NCI-H2029 treated with DMSO at 0.1 percent for 48 hours (cell line): ENCODE measurements at regions not wholly inside any gene's neighbourhood (a gene's known extent, or its start where the extent isn't known, plus 50 kb on each side); places are given as distances from the start of the nearest gene placed in this dataset.
"Not testable (repeated sequence)": the region's sequence is repeated elsewhere in the genome, so short reads cannot be mapped to it uniquely, and the experiment has no call there.

Experiments used
- DNase-seq: peaks from one replicate; lab custom pipeline; 2025; lab: John Stamatoyannopoulos, UW

DNA sequence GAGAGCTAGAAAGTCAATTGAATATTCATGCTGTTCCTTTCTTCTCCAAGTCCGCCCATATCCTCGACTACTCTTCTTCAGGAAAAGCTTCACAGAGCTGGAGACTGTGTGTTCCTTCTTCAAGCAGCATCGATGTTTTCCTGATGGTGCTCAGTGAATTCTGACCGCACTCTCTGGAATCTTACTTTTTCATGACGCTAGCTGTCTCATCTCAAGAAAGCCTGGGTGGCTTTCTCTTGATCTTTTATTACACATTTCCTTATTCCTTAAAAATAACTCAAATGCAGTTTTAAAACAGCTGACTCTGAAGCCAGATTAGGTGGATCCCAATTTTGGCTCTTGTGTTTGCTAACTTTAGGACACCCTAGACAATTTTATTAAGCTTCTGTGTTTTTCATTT is 1245.1 kb upstream of the LRRTM1 start:
- DNase-seq: no peak

DNA sequence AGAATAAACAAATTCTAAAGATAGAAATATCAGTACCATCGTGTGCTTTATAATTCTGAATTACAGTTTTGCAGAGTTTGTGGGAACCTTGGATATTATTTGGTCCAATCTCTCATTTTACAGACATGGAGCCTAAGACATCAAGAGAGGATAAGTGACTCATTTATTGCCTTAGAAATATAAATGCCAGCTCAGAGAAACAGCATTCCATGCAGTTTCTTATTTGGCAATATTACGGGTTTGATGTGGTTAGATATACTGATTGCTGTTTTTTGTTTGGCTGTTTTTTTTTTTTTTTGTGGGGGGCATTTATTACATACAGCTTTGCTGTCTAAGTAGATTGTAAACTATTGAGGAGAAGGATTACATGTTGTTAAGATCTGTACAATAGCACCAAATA is 1241.1 kb upstream of the LRRTM1 start:
- no peak for DNase-seq

DNA sequence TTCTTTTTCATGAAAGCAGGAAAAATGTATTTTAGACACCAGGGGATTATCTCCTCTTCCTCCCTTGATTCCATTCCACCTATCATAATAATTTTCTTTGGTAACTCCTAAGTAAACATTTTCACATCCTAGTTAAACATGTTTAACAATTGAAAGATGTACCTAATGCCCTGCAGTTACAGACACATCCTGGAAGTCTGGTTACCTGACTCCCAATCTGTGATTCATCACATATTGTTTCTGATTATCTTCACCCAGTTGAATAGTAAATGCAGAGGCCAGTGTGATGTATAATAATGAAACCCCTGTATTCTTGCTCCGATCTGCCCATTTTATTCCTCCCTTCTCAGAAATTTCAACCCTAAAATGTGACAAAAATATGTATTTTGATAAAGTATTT is 1237.6 kb upstream of the LRRTM1 start:
- DNase-seq: no peak

DNA sequence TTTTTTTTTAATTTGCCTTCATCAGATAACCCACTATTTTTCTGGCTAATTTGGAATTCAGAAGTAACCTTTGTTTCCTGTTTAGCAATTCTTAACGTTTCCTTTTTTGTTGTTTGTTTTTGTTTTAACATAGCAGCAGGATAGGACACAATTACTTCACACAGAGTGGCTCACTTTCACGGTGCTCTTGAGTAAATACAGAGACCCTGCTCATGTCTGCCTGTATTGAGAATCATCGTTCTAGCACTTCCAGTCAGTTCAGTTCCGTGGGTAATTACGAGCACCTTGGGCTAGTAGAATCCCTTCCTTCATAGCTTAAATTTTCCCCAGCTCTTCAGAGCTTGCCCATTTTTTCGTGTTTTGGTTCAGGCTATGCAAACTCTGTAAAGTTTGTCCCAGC is 1225.4 kb upstream of the LRRTM1 start:
- DNase-seq: no peak

DNA sequence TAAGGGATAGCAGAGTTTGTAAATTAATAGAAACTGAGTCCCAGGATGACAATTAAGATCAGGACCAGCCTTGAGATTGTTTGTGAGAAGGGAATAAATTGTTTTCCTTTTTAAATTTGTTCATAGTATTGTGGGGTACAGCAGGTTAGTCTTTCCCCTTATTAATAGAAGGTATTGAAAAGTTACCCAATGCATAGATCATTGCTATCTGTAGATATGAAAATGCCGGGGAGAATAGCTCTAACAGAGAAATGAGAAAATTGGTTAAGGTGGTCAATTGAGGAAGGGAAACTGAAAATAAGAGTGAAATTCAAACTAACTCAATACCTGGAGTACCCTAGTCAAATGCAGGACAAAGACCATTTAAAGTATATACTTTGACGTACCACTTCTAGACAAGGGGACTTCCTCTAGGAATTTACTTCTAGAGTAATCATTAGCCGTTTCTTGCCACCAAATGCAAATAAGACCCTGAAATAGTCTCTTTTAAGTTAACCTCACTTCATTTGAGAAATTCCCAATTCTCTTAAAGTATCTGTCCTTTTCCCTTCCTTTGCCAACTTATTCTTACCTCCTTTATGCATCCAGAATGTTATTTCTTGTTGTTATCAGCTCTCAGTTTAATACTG is 1224.4 kb upstream of the LRRTM1 start:
- no peak for DNase-seq

DNA sequence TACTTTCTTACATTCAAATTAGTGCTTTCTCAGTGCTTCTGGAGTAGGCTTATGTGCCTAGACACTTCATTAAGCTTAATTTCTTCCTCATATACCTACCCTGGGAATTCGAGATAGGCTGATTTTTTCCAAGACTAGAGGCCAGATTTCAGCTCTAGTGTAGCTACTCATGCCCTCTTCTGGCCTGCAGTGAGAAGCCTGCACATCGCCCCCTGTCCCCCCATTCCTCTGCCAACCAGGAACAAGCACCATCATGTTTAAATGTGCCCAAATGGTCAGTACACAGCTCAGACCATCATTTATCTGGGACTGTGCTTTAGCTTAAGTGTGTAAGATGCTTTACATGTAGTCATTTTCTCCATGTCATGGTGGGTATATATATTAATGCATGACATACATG is 1218.8 kb upstream of the LRRTM1 start:
- DNase-seq: no peak

DNA sequence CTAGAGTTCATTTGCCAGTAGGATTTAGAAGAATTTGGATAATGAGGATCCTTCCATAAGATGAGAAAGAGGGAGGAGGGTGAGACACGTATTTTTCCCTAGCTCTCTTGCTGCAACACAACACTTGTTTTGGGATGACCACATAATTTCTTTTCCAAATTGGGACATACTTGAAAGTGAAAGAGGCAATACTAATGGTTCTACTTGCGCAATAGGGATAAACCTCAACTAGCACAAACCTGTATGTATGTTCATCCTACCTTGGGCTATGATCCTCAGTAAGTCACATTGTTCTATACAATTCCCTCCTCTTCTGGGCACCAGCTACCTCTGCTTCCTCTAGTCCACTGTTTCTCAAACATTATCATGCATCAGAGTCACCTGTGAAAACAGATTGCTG is 1208.8 kb upstream of the LRRTM1 start:
- DNase-seq: no peak

DNA sequence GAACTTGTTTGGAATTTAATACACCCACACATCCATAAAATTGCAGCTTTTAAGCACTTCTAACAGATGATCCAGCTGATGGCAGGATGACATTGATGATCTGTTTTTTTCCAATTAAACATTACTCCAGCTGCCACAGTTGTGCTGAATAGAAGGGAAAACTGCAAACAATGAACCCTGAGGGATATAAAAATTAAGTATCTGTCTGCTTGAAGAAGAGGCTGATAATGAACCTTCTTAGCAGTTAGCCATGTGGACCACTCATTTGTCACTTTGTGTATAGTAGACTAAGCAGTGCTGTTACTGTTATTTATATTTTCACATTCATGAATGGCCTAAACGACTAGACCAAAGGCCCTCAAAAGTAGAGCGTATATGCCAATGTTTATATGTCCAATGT is 1201.0 kb upstream of the LRRTM1 start:
- no peak for DNase-seq

DNA sequence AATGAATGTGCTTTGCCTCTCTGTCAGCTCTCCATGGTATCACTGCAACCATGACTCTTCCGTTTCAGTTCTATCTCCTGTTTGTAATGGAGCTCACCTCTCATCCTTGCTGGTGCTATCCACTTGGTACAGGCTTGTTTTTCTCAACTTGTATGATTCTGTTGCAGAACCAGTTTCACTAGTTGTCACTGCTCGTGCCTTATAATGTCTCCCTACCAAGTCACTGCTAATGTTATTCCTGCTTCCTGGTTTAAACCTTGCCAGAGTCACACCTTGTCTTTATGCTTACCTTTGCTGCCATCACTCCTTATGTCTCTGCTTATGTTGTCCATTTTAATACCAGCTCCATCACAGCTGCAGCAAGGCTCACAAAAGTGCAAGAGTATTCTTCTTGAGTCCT is 1191.0 kb upstream of the LRRTM1 start:
- DNase-seq: no peak

DNA sequence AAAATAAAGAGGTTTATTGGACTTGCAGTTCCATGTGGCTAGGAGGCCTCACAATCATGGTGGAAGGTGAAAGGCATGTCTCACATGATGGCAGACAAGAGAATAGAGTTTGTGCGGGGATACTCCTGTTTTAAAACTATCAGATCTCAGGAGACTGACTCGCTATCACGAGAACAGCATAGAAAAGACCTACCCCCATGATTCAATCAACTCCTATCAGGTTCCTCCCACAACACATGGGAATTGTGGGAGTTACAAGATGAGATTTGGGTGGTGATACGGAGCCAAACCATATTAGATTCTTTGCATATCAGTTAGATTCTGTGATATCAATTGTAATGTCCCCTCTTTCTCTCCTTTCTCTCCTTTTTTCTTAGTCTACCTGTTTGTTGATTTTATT is 1178.7 kb upstream of the LRRTM1 start:
- no peak for DNase-seq

DNA sequence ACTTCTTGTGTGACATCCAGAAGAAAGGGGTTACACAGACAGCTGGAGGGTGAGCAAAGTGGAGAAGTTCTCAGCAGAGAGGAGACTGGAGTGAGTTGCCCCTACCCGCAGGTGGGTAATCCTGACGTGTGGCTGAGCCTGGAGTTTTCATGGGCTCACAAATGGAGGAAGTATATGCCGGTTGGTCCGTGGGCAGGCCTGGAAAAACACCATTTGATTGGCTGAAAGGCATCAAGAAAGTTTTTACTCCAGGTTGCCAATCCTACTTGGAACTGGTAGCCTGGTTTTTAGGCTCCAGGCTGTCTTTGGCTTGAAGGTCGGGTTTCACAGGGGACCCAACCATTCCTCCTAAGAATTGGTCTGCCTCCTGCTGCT is 1177.4 kb upstream of the LRRTM1 start:
- DNase-seq: peak; percentile 72

DNA sequence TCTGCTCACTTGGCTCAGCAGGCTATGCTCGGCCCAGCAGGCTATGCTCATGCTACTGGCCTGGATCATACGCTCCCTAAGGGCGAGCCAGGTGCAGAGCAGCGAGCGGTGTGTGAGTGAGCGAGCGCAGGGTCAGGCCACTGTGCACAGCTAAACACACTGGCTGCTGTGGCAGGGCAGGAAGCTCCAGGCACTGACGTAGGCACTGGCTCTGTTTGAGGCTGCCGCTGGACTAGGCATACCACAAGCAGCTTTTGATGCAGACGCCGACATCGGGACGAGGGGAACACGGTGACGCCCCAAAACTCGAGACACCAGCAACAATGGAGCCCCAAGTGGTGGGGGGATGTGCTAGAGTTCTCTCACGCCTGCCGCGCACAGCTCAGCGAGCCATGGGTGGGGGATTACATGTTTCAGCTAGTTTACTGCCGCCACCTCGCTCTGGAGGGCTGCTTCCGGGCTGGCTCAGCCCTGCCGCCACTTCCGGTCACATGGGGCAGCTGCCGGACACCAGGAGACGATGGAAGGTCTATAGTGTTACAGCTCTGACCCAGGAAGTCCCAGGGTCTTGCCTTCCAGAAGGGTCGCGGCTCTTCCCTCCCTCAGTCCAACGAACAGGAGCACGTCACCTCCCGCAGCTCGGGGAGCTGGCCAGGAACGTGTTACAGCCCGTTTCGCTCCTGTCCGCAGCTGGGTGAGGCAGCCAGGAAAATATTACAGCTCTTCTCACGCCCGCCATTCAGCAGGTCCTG is 1176.9 kb upstream of the LRRTM1 start:
- peak; percentile 77 for DNase-seq

DNA sequence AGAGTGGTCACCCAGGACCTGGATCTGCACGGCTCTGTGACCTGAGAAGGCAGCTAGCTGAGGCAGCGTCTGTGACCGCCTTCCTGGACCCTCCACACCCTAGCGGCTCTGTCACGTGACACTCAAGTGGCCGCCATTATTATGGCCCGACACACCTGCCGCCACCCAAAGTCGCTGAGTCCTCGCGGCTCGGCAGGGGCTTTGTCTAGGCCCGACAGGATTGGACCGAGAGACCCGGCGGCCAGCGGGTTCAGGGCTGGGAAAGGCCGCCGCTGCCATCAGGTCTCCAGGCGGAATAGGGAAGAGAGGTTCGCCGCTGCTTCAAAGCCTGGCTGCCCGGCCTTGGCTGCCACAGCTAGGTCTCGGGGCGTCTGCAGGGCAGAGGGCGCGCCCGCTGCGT is 1162.5 kb upstream of the LRRTM1 start:
- DNase-seq: no peak

DNA sequence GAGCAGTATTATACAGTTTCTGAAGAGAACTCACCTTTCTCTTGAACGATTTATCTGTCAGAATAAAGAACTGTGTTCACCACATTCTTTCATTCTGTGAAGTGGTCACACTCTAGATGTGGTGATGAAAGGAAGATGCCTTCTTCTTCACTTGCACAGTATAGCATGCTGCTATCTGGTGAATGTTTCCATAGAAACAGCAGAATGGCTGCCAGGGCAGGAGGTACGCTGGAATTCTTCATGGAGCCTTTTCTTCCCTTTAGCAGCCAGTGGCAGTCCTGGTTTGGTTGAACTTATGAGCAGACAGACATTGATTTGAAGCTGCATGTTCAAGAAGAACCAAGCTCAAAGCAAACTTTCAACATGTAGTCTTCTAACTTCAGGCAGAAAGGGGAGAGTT is 1157.9 kb upstream of the LRRTM1 start:
- DNase-seq: no peak

DNA sequence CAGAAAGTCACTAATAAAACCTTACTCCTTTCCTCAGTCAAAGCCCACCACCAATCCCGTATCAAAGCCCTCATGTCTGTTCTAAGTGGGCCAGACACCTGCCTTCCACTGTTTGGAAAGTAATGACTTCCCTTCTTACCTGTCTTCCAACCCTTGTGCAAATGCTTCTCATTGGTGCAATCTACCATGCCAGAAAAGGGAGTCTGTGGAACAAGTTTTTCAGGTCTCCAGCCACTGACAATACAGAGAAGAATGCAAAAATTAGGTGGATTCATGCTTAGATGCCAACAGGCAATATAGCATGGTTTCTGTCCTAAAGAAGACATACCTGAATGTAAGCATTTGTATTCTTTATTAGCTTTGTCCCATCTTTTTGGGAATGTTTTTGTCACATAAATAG is 1140.6 kb upstream of the LRRTM1 start:
- no peak for DNase-seq

DNA sequence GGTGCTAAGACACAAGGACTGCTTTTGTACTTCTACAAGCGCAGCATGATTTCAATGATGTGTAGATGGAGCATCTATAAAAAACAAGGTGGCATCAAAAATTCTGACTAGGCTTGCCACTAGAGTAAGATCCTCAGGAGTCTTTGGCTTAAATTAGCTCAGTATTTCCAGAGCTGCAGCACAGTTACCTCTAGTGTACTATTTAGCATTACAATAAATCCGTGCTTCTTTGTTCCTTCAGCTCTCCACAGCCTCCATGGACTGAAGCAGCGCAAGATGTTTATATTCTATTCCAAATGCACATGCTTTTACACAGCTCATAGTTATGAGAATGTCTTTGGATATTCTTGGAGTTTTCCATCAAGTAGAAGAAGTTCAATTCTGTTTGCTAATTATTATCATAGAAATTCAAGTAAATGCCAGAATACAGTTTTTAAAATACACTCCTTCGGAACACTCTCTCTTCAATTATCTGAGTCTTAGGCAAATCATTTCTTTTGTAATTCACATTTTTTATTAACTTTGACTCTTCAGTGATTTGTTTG is 1133.0 kb upstream of the LRRTM1 start:
- no peak for DNase-seq

DNA sequence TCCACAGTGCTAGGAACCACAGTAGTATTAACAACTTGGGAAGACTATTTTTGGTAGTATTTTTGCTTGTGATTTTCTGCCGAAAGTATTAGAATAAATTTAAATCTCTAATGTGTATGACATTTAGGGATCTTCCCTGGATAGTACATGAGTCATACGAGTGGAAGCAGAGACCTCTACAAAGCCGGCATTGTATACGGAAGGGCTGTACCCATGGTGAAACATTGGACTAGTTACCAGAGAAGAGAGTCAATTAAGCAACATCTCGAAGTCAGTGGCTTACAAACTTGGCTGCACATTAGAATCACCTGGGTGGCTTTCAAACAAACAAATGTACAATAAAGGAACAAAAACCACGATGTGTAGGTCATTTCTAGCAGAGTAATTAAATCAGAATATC is 1131.7 kb upstream of the LRRTM1 start:
- DNase-seq: no peak

DNA sequence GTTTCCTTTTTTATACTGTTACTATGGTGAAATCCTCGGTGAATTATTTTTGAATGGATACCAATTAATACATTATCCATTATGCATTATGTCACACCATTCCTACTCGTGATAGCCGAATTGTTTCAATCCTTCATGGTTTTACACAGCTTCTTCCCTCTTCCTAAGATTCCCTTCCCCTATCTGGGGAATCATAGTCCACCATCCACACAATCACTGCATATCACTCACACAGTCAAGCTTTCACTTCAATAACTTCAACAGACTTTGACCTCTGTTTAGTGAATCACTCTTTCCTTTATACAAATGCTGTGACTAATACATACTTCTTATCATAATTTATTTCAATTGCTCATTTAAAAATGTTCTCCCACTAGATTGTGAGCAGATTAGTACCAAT is 1108.1 kb upstream of the LRRTM1 start:
- DNase-seq: no peak

DNA sequence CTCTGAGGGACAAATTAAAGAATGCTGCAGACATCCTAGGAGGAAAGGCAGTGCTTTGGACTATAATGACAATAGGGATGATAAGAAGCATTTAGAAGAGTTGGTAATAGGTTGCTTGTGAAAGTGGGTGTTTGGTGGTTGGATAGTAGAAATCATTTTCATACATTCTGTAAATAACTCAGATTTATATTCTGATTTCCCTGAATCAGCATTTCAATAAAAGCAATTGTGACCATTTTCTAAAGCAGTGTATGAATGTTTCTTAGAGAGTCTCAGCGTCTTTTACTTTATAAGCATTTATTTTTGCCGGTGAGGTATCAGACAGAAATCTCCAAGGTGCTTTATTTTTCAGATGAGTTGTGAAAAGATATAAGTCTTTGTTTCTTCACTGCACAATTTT is 1099.0 kb upstream of the LRRTM1 start:
- DNase-seq: no peak

DNA sequence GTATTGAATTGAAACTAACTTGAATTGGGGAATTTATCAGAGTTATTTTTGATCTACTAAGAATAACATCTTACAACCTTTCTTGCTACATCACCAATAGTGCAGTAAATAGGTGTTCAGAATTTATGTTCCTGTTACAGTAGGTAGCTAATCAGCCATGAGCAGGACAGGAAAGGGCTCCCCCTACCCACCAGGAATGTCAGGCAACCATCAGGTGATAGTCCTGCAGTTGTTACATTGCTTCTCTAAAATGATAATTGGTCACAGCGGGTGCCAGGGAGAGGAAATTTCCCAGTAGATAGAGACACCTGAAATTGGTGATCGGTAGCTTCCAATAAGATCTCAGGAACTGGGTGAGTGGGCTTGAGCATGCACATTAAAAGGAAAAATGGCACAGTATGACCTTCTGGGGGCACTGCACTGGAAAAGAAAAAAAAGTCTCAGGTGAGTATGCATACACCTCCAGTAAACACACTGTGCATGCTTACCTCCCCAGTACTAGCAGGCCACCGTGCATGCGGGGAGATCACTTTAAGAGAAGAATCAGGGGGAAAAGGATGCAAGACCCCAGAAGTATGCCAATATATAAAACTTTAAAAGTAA is 1092.0 kb upstream of the LRRTM1 start:
- no peak for DNase-seq

DNA sequence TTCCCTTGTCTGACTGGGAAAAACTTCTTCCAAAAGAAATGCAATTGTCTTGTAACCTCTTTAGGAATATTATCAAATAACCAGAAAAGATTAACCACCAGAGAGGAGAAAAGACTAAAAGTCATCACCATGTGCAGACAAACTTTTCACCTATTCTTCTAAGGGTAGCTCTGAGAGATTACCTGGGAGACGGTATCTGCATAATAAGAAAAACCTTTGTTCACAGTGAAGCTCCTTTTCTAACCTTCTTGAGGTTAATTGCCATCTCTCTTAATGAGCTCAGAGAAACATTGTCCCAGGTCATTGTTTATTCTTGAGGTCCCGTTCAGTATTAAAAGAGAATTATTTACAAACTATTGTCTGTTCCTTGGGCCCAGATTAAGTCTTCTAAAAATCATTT is 1091.2 kb upstream of the LRRTM1 start:
- DNase-seq: no peak

DNA sequence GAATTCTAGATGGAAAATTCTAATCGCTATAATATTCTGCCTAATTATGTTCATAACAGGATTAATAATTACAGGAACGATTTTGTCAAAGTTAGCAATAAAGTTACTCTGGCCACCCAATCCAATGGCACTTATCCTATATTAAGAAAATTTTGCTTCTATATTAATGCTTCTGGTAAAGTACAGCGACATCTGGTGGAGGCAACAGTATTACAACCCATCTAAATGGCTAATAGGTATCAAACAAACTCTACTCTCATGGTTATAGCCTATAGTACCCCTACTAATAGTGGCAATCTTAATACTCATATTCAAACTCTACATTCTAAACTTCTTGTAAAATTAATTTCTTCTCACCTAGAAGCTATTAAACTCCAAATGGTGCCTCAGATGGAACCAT is 1084.7 kb upstream of the LRRTM1 start:
- DNase-seq: no peak

DNA sequence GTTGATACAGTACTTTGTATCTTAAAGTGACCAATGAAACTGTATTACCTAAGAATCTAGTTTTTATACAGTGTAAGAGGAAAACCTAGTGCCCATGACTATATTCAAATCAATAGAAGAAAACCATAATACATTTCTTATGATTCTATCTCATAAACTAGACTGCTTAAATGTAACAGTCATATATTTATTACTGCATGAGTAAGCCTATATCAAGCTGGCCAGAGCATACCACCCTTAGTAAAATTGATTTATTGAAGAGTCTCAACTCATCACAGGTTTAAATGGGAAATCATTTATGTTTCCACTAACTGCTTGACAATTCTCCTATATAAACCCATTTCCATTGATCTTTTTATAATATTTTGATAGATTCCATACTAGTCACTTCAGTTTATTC is 1059.2 kb upstream of the LRRTM1 start:
- no peak for DNase-seq

DNA sequence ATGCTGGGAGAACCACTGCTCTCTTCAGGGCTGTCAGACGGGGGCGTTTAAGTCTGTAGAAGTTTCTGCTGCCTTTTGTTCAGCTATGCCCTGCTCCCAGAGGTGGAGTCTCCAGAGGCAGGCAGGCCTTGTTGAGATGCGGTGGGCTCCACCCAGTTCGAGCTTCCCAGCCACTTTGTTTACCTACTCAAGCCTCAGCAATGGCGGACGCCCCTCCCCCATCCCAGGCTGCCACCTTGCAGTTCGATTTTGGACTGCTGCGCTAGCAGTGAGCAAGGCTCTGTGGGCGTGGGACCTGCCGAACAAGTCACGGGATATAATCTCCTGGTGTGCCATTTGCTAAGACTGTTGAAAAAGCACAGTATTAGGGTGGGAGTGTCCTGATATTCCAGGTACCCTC is 1057.9 kb upstream of the LRRTM1 start:
- DNase-seq: not testable (repeated sequence)
